NT2/D1 (cell line): ENCODE measurements at regions not wholly inside any gene's neighbourhood (a gene's known extent, or its start where the extent isn't known, plus 50 kb on each side); places are given as distances from the start of the nearest gene placed in this dataset.

ENCODE experiments used
- SUZ12 ChIP-seq: IDR thresholded peaks from 2 replicates; pipeline ENCODE4 v1.6.1; 2011; ENCODE audit not compliant: insufficient read length, insufficient read depth; ENCODE audit errors: extremely low read depth
- ZNF274 ChIP-seq: IDR thresholded peaks from 2 replicates; pipeline ENCODE4 v1.6.1; 2011; ENCODE audit warnings: mild to moderate bottlenecking, low read depth, low read length

GRCh38 chr20:19816386-19816785 lies 58.3 kb downstream of the RIN2 start:
- TF ChIP-seq ZNF274 = no peak
- TF ChIP-seq SUZ12 = no peak
